ENCODE measurements at regions not wholly inside any gene's neighbourhood (a gene's known extent, or its start where the extent isn't known, plus 50 kb on each side); places are given as distances from the start of the nearest gene placed in this dataset.

- Histone ChIP-seq H3K9me3 (no peaks in the 10 kb centered on the region), H3K4me3 (ENCODE audit: low read depth, low read length) (no peak overlapping the region), H3K36me3 (ENCODE audit: control insufficient read depth, insufficient read depth, low read length) (no peaks in the 10 kb centered on the region), H3K27me3 (replicated peaks; ENCODE audit: control insufficient read depth, insufficient read depth, low read length) (no peaks in the 10 kb centered on the region), H3K4me1 (peaks cover 8% of the 10 kb centered on the region; the same call in 1 of the 2 replicates)
- no peak for DNase-seq
- POLR2A ChIA-PET: no interaction called here
- Mint-ChIP-seq H3K4me3 (ENCODE audit: unreplicated experiment) (no peak overlapping the region), H3K9me3 (ENCODE audit: unreplicated experiment) (peaks cover 9% of the 10 kb centered on the region), H3K4me1 (ENCODE audit: low read depth, unreplicated experiment) (peaks cover 10% of the 10 kb centered on the region), H3K27ac (ENCODE audit: unreplicated experiment) (peak overlapping the region; percentile 86), H3K27me3 (ENCODE audit: insufficient read depth, unreplicated experiment) (no peaks in the 10 kb centered on the region), H3K36me3 (ENCODE audit: insufficient read depth, unreplicated experiment) (no peaks in the 10 kb centered on the region)
- BruUV-seq (replicated peaks): no TSS peak
- TF ChIP-seq CTCF (IDR thresholded peaks at IDR 0.05; ENCODE audit: insufficient read depth in 1 of 2, low read depth in 1 of 2, low read length in 1 of 2, severe bottlenecking in 1 of 2, unreplicated experiment in 1 of 2): no peak
- intact Hi-C loops (cut with micrococcal nuclease; ENCODE audit: unreplicated experiment): no loop called here
- CTCF ChIA-PET: no interaction called here
Measured at GRCh38 chr3:27043328-27043955, 325.7 kb downstream of the NEK10 start.

GRCh38 chr3:27044931-27045481 lies 324.2 kb downstream of the NEK10 start:
- H3K27ac Mint-ChIP-seq (ENCODE audit: unreplicated experiment): no peak overlapping the region
- H3K27me3 ChIP-seq (replicated peaks; ENCODE audit: control insufficient read depth, insufficient read depth, low read length): no peaks in the 10 kb centered on the region
- BruUV-seq (replicated peaks): no TSS peak
- no peak overlapping the region for H3K4me3 Mint-ChIP-seq (ENCODE audit: unreplicated experiment)
- no peak overlapping the region for H3K4me3 ChIP-seq (ENCODE audit: low read depth, low read length)
- CTCF ChIA-PET: no interaction called here
- peaks cover 9% of the 10 kb centered on the region for H3K9me3 Mint-ChIP-seq (ENCODE audit: unreplicated experiment)
- intact Hi-C loops (cut with micrococcal nuclease; ENCODE audit: unreplicated experiment): no loop called here
- H3K36me3 ChIP-seq (ENCODE audit: control insufficient read depth, insufficient read depth, low read length): no peaks in the 10 kb centered on the region
- H3K9me3 ChIP-seq: no peaks in the 10 kb centered on the region
- H3K36me3 Mint-ChIP-seq (ENCODE audit: insufficient read depth, unreplicated experiment): no peaks in the 10 kb centered on the region
- H3K4me1 ChIP-seq: peaks cover 8% of the 10 kb centered on the region; the same call in 1 of the 2 replicates
- POLR2A ChIA-PET: no interaction called here
- no peaks in the 10 kb centered on the region for H3K27me3 Mint-ChIP-seq (ENCODE audit: insufficient read depth, unreplicated experiment)
- TF ChIP-seq CTCF (IDR thresholded peaks at IDR 0.05; ENCODE audit: insufficient read depth in 1 of 2, low read depth in 1 of 2, low read length in 1 of 2, severe bottlenecking in 1 of 2, unreplicated experiment in 1 of 2): no peak
- peaks cover 10% of the 10 kb centered on the region for H3K4me1 Mint-ChIP-seq (ENCODE audit: low read depth, unreplicated experiment)
- no peak for DNase-seq

- Histone ChIP-seq H3K36me3 (ENCODE audit: control insufficient read depth, insufficient read depth, low read length) (no peaks in the 10 kb centered on the region), H3K9me3 (no peaks in the 10 kb centered on the region), H3K4me3 (ENCODE audit: low read depth, low read length) (no peak overlapping the region), H3K27me3 (replicated peaks; ENCODE audit: control insufficient read depth, insufficient read depth, low read length) (no peaks in the 10 kb centered on the region), H3K4me1 (peaks cover 8% of the 10 kb centered on the region; the same call in 1 of the 2 replicates)
- Mint-ChIP-seq H3K4me3 (ENCODE audit: unreplicated experiment) (no peak overlapping the region), H3K9me3 (ENCODE audit: unreplicated experiment) (peaks cover 9% of the 10 kb centered on the region), H3K4me1 (ENCODE audit: low read depth, unreplicated experiment) (peaks cover 10% of the 10 kb centered on the region), H3K36me3 (ENCODE audit: insufficient read depth, unreplicated experiment) (no peaks in the 10 kb centered on the region), H3K27ac (ENCODE audit: unreplicated experiment) (no peak overlapping the region), H3K27me3 (ENCODE audit: insufficient read depth, unreplicated experiment) (no peaks in the 10 kb centered on the region)
- ChIA-PET CTCF (interaction anchor here (0.7 kb wide), 1 partner anchor 27 kb away, joined by 4 read pairs; no protein-coding TSS in a partner anchor), POLR2A (no interaction called here)
- TF ChIP-seq CTCF (IDR thresholded peaks at IDR 0.05; ENCODE audit: insufficient read depth in 1 of 2, low read depth in 1 of 2, low read length in 1 of 2, severe bottlenecking in 1 of 2, unreplicated experiment in 1 of 2): no peak
- no TSS peak for BruUV-seq (replicated peaks)
- peak in 1 of 2 experiments; percentile 24 for DNase-seq
- intact Hi-C loops (cut with micrococcal nuclease; ENCODE audit: unreplicated experiment): no loop called here
Measured at GRCh38 chr3:27046351-27046750, 322.8 kb downstream of the NEK10 start.
